GM12878 (cell line): ENCODE measurements at regions not wholly inside any gene's neighbourhood (a gene's known extent, or its start where the extent isn't known, plus 50 kb on each side); places are given as distances from the start of the nearest gene placed in this dataset.

Source experiments
- ATAC-seq: fragments of 200-7000 bp; cut with Tn5 transposase; 3 replicates; pipeline ENCODE4 v1.9.1; 2020; ENCODE audit warnings: mild to moderate bottlenecking, moderate library complexity
- BruUV-seq: library from RNA; stranded (reverse); fragments of 400-500 nt; replicated peaks from 2 replicates; lab custom pipeline; 2021; lab: Mats Ljungman, UMichigan
- CTCF ChIA-PET: fragments of 300-600 bp; sonication (Branson Sonifier 250); formaldehyde crosslinking; extraction: SDS; loops from one replicate; lab custom pipeline; 2021; ENCODE audit warnings: inconsistent platforms; lab: Yijun Ruan, JAX
- POLR2A ChIA-PET: fragments of 350-600 bp; formaldehyde crosslinking; extraction: SDS; loops from one replicate; lab custom pipeline; 2021; ENCODE audit warnings: inconsistent platforms; lab: Charles Lee
- RAD21 ChIA-PET: fragments of 300-600 bp; sonication (Branson Sonifier 250); formaldehyde crosslinking; loops from one replicate; lab custom pipeline; 2023; ENCODE audit warnings: antibody characterized with exemption; ENCODE audit not compliant: unreplicated experiment; lab: Charles Lee
- SMC1A ChIA-PET: fragments of 300-600 bp; sonication (Branson Sonifier 250); formaldehyde crosslinking; loops from one replicate; lab custom pipeline; 2023; ENCODE audit not compliant: unreplicated experiment, uncharacterized antibody; lab: Charles Lee
- DNase-seq: peaks from one replicate; pipeline ENCODE4 v3.0.0-alpha.2; 2011; ENCODE audit warnings: low read depth, low spot score
- FAIRE-seq: peaks from 3 replicates; lab custom pipeline; 2011; peaks lifted over from hg19 to GRCh38; lab: Jason Lieb, UNC
- H2AFZ ChIP-seq: 2 replicates; pipeline ENCODE4 v1.6.0; 2011; ENCODE audit warnings: low read depth, low read length, control low read depth; ENCODE audit not compliant: control insufficient read depth
- H3K27ac ChIP-seq: 2 replicates; pipeline ENCODE4 v1.5.1; 2011; ENCODE audit warnings: control low read depth; ENCODE audit not compliant: control insufficient read depth, insufficient read depth
- H3K27me3 ChIP-seq, 2 experiments: replicated peaks in 1 of 2; 2 replicates each; pipeline versions ENCODE4 v1.6.0 to v1.6.1; 2011; ENCODE audit warnings: low read length in 1 of 2; ENCODE audit not compliant: control insufficient read depth in 2 of 2, insufficient read depth in 2 of 2
- H3K36me3 ChIP-seq, 2 experiments: 2 replicates each; pipeline ENCODE4 v1.5.1; 2011; ENCODE audit warnings: low read length in 1 of 2; ENCODE audit not compliant: control insufficient read depth in 2 of 2, insufficient read depth in 2 of 2
- H3K4me1 ChIP-seq: 2 replicates; pipeline ENCODE4 v1.6.1; 2011; ENCODE audit warnings: mild to moderate bottlenecking, low read length, moderate library complexity, mixed read lengths; ENCODE audit not compliant: control insufficient read depth, insufficient read depth
- H3K4me2 ChIP-seq: 2 replicates; pipeline ENCODE4 v1.6.0; 2011; ENCODE audit warnings: control low read depth; ENCODE audit not compliant: control insufficient read depth, insufficient read depth
- H3K4me3 ChIP-seq: fragments of 200-600 bp; sonication (generic); 2 replicates; pipeline ENCODE4 v1.5.1; 2016
- H3K79me2 ChIP-seq: 2 replicates; pipeline ENCODE4 v1.6.0; 2011; ENCODE audit warnings: low read length; ENCODE audit not compliant: control insufficient read depth, insufficient read depth
- H3K9ac ChIP-seq: 2 replicates; pipeline ENCODE4 v1.8.0; 2011; ENCODE audit warnings: low read length, control low read depth, mixed read lengths; ENCODE audit not compliant: control insufficient read depth, insufficient read depth
- H3K9me3 ChIP-seq: replicated peaks from 3 replicates; pipeline ENCODE4 v1.5.1; 2011; ENCODE audit warnings: mild to moderate bottlenecking, low read length; ENCODE audit not compliant: control insufficient read depth, insufficient read depth
- H4K20me1 ChIP-seq: 2 replicates; pipeline ENCODE4 v1.6.0; 2011; ENCODE audit not compliant: control insufficient read depth, insufficient read depth
- ASH2L ChIP-seq: fragments of 300-600, 200-600 bp; sonication (generic); IDR thresholded peaks from 2 replicates; pipeline ENCODE4 v1.6.1; 2017; ENCODE audit warnings: low read depth, mild to moderate bottlenecking, borderline replicate concordance
- BMI1 ChIP-seq: fragments of 450-650 bp; IDR thresholded peaks from 2 replicates; pipeline ENCODE4 v1.6.1; 2016; ENCODE audit warnings: mild to moderate bottlenecking, moderate library complexity, borderline replicate concordance
- BRCA1 ChIP-seq: IDR thresholded peaks from 2 replicates; pipeline ENCODE4 v1.6.1; 2011; ENCODE audit warnings: low read depth, low read length, improper control_type of control experiment
- FOXM1 ChIP-seq: IDR thresholded peaks from 2 replicates; pipeline ENCODE4 v1.6.1; 2012; ENCODE audit warnings: low read depth, mild to moderate bottlenecking, inconsistent platforms, low read length, moderate library complexity
- GABPA ChIP-seq: IDR thresholded peaks from 2 replicates; pipeline ENCODE4 v1.6.1; 2014; ENCODE audit warnings: antibody characterized with exemption, low read depth, mild to moderate bottlenecking, inconsistent platforms
- GATAD2B ChIP-seq: fragments of 450-650 bp; conservative IDR thresholded peaks from 2 replicates; pipeline ENCODE4 v1.6.1; 2017; ENCODE audit warnings: low read depth, mild to moderate bottlenecking, moderate library complexity
- HCFC1 ChIP-seq: fragments of 150-350 bp; IDR thresholded peaks from 2 replicates; pipeline ENCODE4 v1.6.1; 2014; ENCODE audit warnings: low read length
- HDAC6 ChIP-seq: fragments of 200-600 bp; sonication (generic); IDR thresholded peaks from one replicate; pipeline ENCODE4 v1.8.0; 2017; ENCODE audit warnings: antibody characterized with exemption; ENCODE audit not compliant: unreplicated experiment
- HDGF ChIP-seq: fragments of 450-650 bp; IDR thresholded peaks from 2 replicates; pipeline ENCODE4 v1.6.1; 2016; ENCODE audit warnings: antibody characterized with exemption
- LARP7 ChIP-seq: fragments of 450-650 bp; IDR thresholded peaks from 2 replicates; pipeline ENCODE4 v1.6.1; 2017; ENCODE audit warnings: mild to moderate bottlenecking
- MXI1 ChIP-seq: fragments of 150-350 bp; IDR thresholded peaks from 2 replicates; pipeline ENCODE4 v1.6.1; 2011; ENCODE audit warnings: low read depth, mild to moderate bottlenecking, inconsistent platforms, low read length, improper control_type of control experiment
- NR2F1 ChIP-seq: fragments of 450-650 bp; conservative IDR thresholded peaks from 2 replicates; pipeline ENCODE4 v1.6.1; 2017; ENCODE audit warnings: mild to moderate bottlenecking
- RUNX3 ChIP-seq: IDR thresholded peaks from 2 replicates; pipeline ENCODE4 v1.6.1; 2012; ENCODE audit warnings: low read length, inconsistent platforms
- SIN3A ChIP-seq: IDR thresholded peaks from 2 replicates; pipeline ENCODE4 v1.6.1; 2012; ENCODE audit warnings: low read depth, low read length, improper control_type of control experiment
- SMAD1 ChIP-seq: fragments of 450-650 bp; IDR thresholded peaks from 2 replicates; pipeline ENCODE4 v1.6.1; 2018; ENCODE audit warnings: mild to moderate bottlenecking, low read depth; ENCODE audit not compliant: partially characterized antibody
- TARDBP ChIP-seq: IDR thresholded peaks from 2 replicates; pipeline ENCODE4 v1.6.1; 2016; ENCODE audit warnings: borderline replicate concordance
- WGBS: methylation state at CpG from one replicate; pipeline ENCODE4 v1.1.6; 2016; ENCODE audit warnings: low lambda C conversion rate; ENCODE audit not compliant: insufficient replicate concordance, insufficient coverage; ENCODE audit errors: missing lambda C conversion rate; 5-methylcytosine and 5-hydroxymethylcytosine counted together
- in situ Hi-C: fragments of 300-500 bp; cut with MboI; formaldehyde crosslinking; loops from 9 replicates; pipeline ENCODE4 v1.14.3; 2018; ENCODE audit warnings: mixed read lengths
- intact Hi-C: fragments of 100-400 bp; cut with micrococcal nuclease; formaldehyde crosslinking; loops from one replicate; pipeline ENCODE4 v1.14.2; 2022; ENCODE audit not compliant: unreplicated experiment
- TF ChIP-seq, protein P1 (sequence below): fragments of 450-650 bp; IDR thresholded peaks from 2 replicates; pipeline ENCODE4 v1.6.1; 2016; ENCODE audit warnings: mild to moderate bottlenecking
- TF ChIP-seq, protein P2 (sequence below): fragments of 450-650 bp; formaldehyde crosslinking; IDR thresholded peaks from 2 replicates; pipeline ENCODE4 v1.4.0; 2020; ENCODE audit warnings: mild to moderate bottlenecking, moderate library complexity

DNA sequence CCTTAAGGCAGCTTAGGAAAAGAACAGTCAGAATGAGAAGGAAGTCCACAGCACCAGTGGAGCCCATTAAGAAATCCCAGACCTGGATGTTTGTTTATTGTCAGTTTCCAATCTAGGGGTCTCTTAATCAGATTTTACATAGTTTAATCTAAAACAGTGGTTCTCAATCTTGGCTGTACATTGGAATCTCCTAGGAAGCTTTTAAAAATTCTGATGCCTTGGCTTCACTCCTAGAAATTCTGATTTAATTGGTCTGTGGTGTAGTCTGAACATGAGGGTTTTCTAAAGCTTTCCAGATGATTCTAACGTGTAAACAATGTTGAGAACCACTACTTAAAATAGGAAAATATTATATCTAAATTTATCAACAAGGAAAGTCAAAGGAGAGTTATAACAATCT lies 56.6 kb upstream of the SPRED1 start:
- H3K4me3 ChIP-seq: no peak overlapping the region
- no peaks in the 10 kb centered on the region for H4K20me1 ChIP-seq
- WGBS: 4% methylated on average over 1 of the region's 1 CpG
- no peak overlapping the region for H3K27ac ChIP-seq
- H3K4me2 ChIP-seq: no peak overlapping the region
- no peaks in the 10 kb centered on the region; the same call in 1 of the 2 replicates for H3K4me1 ChIP-seq
- no peaks in the 10 kb centered on the region for H3K36me3 ChIP-seq
- no peak for ATAC-seq
- FAIRE-seq: no peak
- SMC1A ChIA-PET: interaction anchor here (1.1 to 1.8 kb wide), 3 partner anchors 10 to 42 kb away, joined by 3 to 4 read pairs (median 4); no protein-coding TSS in a partner anchor
- H3K9me3 ChIP-seq: no peaks in the 10 kb centered on the region
- POLR2A ChIA-PET: no interaction called here
- TF ChIP-seq RUNX3 (no peak), GABPA (no peak), MXI1 (no peak), HDGF (no peak), TARDBP (no peak), ASH2L (no peak), NR2F1 (no peak), HDAC6 (no peak), LARP7 (no peak), HCFC1 (no peak), GATAD2B (no peak), BMI1 (no peak), SIN3A (no peak), SMAD1 (no peak), FOXM1 (no peak), BRCA1 (no peak)
- TF ChIP-seq, protein P1, sequence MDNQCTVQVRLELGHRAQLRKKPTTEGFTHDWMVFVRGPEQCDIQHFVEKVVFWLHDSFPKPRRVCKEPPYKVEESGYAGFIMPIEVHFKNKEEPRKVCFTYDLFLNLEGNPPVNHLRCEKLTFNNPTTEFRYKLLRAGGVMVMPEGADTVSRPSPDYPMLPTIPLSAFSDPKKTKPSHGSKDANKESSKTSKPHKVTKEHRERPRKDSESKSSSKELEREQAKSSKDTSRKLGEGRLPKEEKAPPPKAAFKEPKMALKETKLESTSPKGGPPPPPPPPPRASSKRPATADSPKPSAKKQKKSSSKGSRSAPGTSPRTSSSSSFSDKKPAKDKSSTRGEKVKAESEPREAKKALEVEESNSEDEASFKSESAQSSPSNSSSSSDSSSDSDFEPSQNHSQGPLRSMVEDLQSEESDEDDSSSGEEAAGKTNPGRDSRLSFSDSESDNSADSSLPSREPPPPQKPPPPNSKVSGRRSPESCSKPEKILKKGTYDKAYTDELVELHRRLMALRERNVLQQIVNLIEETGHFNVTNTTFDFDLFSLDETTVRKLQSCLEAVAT: no peak
- TF ChIP-seq, protein P2, sequence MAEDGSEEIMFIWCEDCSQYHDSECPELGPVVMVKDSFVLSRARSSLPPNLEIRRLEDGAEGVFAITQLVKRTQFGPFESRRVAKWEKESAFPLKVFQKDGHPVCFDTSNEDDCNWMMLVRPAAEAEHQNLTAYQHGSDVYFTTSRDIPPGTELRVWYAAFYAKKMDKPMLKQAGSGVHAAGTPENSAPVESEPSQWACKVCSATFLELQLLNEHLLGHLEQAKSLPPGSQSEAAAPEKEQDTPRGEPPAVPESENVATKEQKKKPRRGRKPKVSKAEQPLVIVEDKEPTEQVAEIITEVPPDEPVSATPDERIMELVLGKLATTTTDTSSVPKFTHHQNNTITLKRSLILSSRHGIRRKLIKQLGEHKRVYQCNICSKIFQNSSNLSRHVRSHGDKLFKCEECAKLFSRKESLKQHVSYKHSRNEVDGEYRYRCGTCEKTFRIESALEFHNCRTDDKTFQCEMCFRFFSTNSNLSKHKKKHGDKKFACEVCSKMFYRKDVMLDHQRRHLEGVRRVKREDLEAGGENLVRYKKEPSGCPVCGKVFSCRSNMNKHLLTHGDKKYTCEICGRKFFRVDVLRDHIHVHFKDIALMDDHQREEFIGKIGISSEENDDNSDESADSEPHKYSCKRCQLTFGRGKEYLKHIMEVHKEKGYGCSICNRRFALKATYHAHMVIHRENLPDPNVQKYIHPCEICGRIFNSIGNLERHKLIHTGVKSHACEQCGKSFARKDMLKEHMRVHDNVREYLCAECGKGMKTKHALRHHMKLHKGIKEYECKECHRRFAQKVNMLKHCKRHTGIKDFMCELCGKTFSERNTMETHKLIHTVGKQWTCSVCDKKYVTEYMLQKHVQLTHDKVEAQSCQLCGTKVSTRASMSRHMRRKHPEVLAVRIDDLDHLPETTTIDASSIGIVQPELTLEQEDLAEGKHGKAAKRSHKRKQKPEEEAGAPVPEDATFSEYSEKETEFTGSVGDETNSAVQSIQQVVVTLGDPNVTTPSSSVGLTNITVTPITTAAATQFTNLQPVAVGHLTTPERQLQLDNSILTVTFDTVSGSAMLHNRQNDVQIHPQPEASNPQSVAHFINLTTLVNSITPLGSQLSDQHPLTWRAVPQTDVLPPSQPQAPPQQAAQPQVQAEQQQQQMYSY (CRISPR knock-in tag): no peak
- TF ChIP-seq, all 136 proteins: peak for 0
- RAD21 ChIA-PET: interaction anchor here (0.5 to 0.7 kb wide), 2 partner anchors 13 to 200 kb away, joined by 3 to 5 read pairs; no protein-coding TSS in a partner anchor
- in situ Hi-C loops: no loop called here
- intact Hi-C loops: no loop called here
- Histone ChIP-seq H3K9ac (no peak overlapping the region), H3K27me3 (no peaks in the 10 kb centered on the region; a peak in 1 of 4 replicates), H2AFZ (no peak overlapping the region), H3K79me2 (no peaks in the 10 kb centered on the region)
- CTCF ChIA-PET: interaction anchor here (1.6 kb wide), 1 partner anchor 9 kb away, joined by 3 read pairs; no protein-coding TSS in a partner anchor
- BruUV-seq: no TSS peak
- no peak for DNase-seq
